Lower leg skin (tissue), 4 donors: ENCODE measurements at regions not wholly inside any gene's neighbourhood (a gene's known extent, or its start where the extent isn't known, plus 50 kb on each side); places are given as distances from the start of the nearest gene placed in this dataset.
"Not testable (repeated sequence)": the region's sequence is repeated elsewhere in the genome, so short reads cannot be mapped to it uniquely, and the experiment has no call there.

ENCODE experiments used
- DNase-seq, 2 donors: peaks; one replicate each; pipeline ENCODE4 v3.0.0-alpha.2; 2019; ENCODE audit warnings: low spot score in 2 of 2
- H3K4me3 ChIP-seq: fragments of 200-600 bp; sonication (generic); 2 replicates; pipeline ENCODE4 v1.5.1; 2017; ENCODE audit warnings: mild to moderate bottlenecking, low read depth; ENCODE audit not compliant: poor library complexity, severe bottlenecking
- POLR2A ChIP-seq, 2 donors: fragments of 450-650 bp; IDR thresholded peaks; one replicate each; pipeline ENCODE4 v1.6.1; 2016 to 2017; ENCODE audit warnings: antibody characterized with exemption in 2 of 2, mild to moderate bottlenecking in 1 of 2, moderate library complexity in 1 of 2
- WGBS, 2 donors: methylation state at CpG; one replicate each; pipeline ENCODE4 v1.1.5; 2018; 5-methylcytosine and 5-hydroxymethylcytosine counted together
- intact Hi-C: fragments of 100-400 bp; cut with DNase I; formaldehyde crosslinking; loops from one replicate; pipeline ENCODE4 v1.15.0; 2023; ENCODE audit warnings: low total_unique reads
- TF ChIP-seq, protein P1 (sequence below), 3 donors: fragments of 450-650 bp; IDR thresholded peaks; one replicate each; pipeline ENCODE4 v1.5.1; 2016; ENCODE audit warnings: antibody characterized with exemption in 3 of 3, mild to moderate bottlenecking in 3 of 3, moderate library complexity in 2 of 3

- DNase-seq: no peak
- WGBS, 2 donors: 75 to 87% methylated on average over 1 of the region's 1 CpG
- TF ChIP-seq, protein P1, sequence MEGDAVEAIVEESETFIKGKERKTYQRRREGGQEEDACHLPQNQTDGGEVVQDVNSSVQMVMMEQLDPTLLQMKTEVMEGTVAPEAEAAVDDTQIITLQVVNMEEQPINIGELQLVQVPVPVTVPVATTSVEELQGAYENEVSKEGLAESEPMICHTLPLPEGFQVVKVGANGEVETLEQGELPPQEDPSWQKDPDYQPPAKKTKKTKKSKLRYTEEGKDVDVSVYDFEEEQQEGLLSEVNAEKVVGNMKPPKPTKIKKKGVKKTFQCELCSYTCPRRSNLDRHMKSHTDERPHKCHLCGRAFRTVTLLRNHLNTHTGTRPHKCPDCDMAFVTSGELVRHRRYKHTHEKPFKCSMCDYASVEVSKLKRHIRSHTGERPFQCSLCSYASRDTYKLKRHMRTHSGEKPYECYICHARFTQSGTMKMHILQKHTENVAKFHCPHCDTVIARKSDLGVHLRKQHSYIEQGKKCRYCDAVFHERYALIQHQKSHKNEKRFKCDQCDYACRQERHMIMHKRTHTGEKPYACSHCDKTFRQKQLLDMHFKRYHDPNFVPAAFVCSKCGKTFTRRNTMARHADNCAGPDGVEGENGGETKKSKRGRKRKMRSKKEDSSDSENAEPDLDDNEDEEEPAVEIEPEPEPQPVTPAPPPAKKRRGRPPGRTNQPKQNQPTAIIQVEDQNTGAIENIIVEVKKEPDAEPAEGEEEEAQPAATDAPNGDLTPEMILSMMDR (IDR thresholded peaks at IDR 0.05): no peak
- TF ChIP-seq POLR2A (IDR thresholded peaks at IDR 0.05): no peak
- H3K4me3 ChIP-seq: no peak overlapping the region
- intact Hi-C loops: no loop called here
Measured at GRCh38 chr1:101178341-101178687, 58.5 kb upstream of the S1PR1 start.

GRCh38 chr1:101175886-101176285, 60.9 kb upstream of the S1PR1 start:
- DNase-seq: no peak
- intact Hi-C loops: no loop called here
- WGBS, 2 donors: 57 to 64% methylated on average over 1 of the region's 1 CpG
- H3K4me3 ChIP-seq: no peak overlapping the region
- TF ChIP-seq, protein P1 (IDR thresholded peaks at IDR 0.05): no peak
- no peak for TF ChIP-seq POLR2A (IDR thresholded peaks at IDR 0.05)

DNA sequence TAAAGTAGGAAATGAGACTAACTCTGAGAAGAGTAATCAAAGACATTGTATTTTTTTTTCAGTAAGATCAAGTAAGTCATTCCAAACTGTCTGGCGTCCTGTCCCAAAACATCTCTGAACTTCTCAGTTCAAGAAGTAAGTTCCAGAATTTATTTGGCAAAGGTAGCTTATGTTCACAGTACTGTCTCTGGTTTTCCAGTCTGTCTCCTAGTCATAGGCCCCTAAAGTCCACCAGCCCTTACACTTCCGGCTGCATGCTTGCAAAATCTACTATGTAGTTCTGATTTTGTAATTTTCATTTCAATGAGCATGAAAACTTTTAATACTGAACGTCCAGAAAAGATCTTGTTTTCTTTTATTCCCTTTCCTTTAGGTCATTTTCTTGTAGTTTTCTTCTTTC, 61.4 kb upstream of the S1PR1 start:
- intact Hi-C loops: no loop called here
- no peak overlapping the region for H3K4me3 ChIP-seq
- WGBS, 2 donors: 40 to 50% methylated on average over 3 of the region's 3 CpGs
- TF ChIP-seq, protein P1 (IDR thresholded peaks at IDR 0.05): no peak
- TF ChIP-seq POLR2A (IDR thresholded peaks at IDR 0.05): no peak
- no peak for DNase-seq

DNA sequence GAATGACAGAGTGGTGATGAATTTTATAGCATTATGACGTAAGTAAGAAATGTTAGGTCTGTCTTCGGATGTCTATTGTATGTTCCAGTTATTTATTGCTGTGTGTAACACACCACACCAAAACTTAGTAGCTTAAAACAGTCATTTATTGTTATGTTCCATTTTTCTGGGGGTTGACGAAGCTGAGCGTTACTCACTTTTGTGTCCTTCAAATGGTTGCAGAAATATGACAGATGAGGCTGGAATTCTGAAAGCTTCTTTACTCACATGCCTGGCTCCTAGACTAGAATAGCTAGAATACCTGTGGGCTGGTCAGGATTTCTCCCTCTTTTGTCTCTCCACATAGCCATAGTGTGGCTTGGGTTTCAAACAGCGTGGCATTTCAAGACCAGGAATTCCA, 62.1 kb upstream of the S1PR1 start:
- no peak for DNase-seq
- intact Hi-C loops: no loop called here
- WGBS, 2 donors: 91% methylated on average over 5 of the region's 5 CpGs
- no peak overlapping the region for H3K4me3 ChIP-seq
- TF ChIP-seq, protein P1 (IDR thresholded peaks at IDR 0.05): no peak
- no peak for TF ChIP-seq POLR2A (IDR thresholded peaks at IDR 0.05)

DNA sequence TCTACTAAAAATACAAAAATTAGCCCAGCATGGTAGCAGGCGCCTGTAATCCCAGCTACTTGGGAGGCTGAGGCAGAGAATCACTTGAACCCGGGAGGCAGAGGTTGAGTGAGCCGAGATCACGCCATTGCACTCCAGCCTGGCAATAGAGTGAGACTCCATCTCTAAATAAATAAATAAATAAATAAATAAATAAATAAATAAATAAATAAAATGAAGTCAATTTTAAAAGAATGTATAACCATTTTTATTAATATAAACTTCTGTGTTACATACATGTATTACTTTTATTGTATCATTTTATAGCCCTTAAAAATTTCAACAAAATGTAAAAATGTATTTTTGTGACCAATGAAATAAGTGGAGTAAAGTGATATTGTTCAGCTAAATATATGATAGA, 62.5 kb upstream of the S1PR1 start:
- DNase-seq, H3K4me3 ChIP-seq, intact Hi-C loops: not testable (repeated sequence)
- 98 to 100% methylated on average over 4 of the region's 4 CpGs for WGBS, 2 donors

GRCh38 chr1:101170506-101171050, 66.2 kb upstream of the S1PR1 start:
- no peak overlapping the region for H3K4me3 ChIP-seq
- TF ChIP-seq POLR2A (IDR thresholded peaks at IDR 0.05): no peak
- TF ChIP-seq, protein P1 (IDR thresholded peaks at IDR 0.05): no peak
- WGBS, 2 donors: 91 to 92% methylated on average over 4 of the region's 4 CpGs
- intact Hi-C loops: no loop called here
- DNase-seq: no peak
